Nephron progenitor cell (in vitro differentiated cells): ENCODE measurements at regions not wholly inside any gene's neighbourhood (a gene's known extent, or its start where the extent isn't known, plus 50 kb on each side); places are given as distances from the start of the nearest gene placed in this dataset.

ENCODE experiments used
- DNase-seq: peaks from one replicate; pipeline ENCODE4 v3.0.0; 2021
- H3K27ac Mint-ChIP-seq: 2 replicates; pipeline ENCODE4 v1.8.0; 2021; ENCODE audit warnings: mild to moderate bottlenecking, moderate library complexity, mixed read lengths
- H3K27me3 Mint-ChIP-seq: 2 replicates; pipeline ENCODE4 v1.8.0; 2021; ENCODE audit warnings: mild to moderate bottlenecking, low read depth, mixed read lengths; ENCODE audit not compliant: poor library complexity
- H3K36me3 Mint-ChIP-seq: 2 replicates; pipeline ENCODE4 v1.8.0; 2021; ENCODE audit warnings: low read depth, mixed read lengths
- H3K4me1 Mint-ChIP-seq: 2 replicates; pipeline ENCODE4 v1.8.0; 2021; ENCODE audit warnings: mixed read lengths
- H3K4me3 Mint-ChIP-seq: 2 replicates; pipeline ENCODE4 v1.8.0; 2021; ENCODE audit warnings: mild to moderate bottlenecking, moderate library complexity, mixed read lengths
- H3K9me3 Mint-ChIP-seq: 2 replicates; pipeline ENCODE4 v1.8.0; 2021; ENCODE audit warnings: mild to moderate bottlenecking, moderate library complexity, mixed read lengths
- CTCF ChIP-seq: fragments of 200-600 bp; sonication (generic); IDR thresholded peaks from 2 replicates; pipeline ENCODE4 v1.5.0; 2021; ENCODE audit warnings: antibody characterized with exemption

GRCh38 chr12:82555699-82556098 lies 131.0 kb upstream of the TMTC2 start:
- peaks cover 4% of the 10 kb centered on the region for H3K27me3 Mint-ChIP-seq
- no peak overlapping the region for H3K4me3 Mint-ChIP-seq
- peaks cover 5% of the 10 kb centered on the region for H3K36me3 Mint-ChIP-seq
- H3K9me3 Mint-ChIP-seq, result peaks cover 14% of the 10 kb centered on the region
- TF ChIP-seq CTCF, result no peak
- H3K27ac Mint-ChIP-seq, result no peak overlapping the region
- no peak for DNase-seq
- no peaks in the 10 kb centered on the region for H3K4me1 Mint-ChIP-seq

GRCh38 chr12:82565966-82566365 lies 120.7 kb upstream of the TMTC2 start:
- no peak overlapping the region for H3K27ac Mint-ChIP-seq
- H3K4me1 Mint-ChIP-seq, result no peaks in the 10 kb centered on the region
- peaks cover 5% of the 10 kb centered on the region for H3K27me3 Mint-ChIP-seq
- DNase-seq, result no peak
- no peaks in the 10 kb centered on the region for H3K36me3 Mint-ChIP-seq
- no peaks in the 10 kb centered on the region for H3K9me3 Mint-ChIP-seq
- no peak overlapping the region for H3K4me3 Mint-ChIP-seq
- no peak for TF ChIP-seq CTCF

- Mint-ChIP-seq H3K4me3 (no peak overlapping the region), H3K27ac (no peak overlapping the region), H3K27me3 (peaks cover 5% of the 10 kb centered on the region), H3K9me3 (no peaks in the 10 kb centered on the region), H3K36me3 (no peaks in the 10 kb centered on the region), H3K4me1 (no peaks in the 10 kb centered on the region)
- no peak for DNase-seq
- TF ChIP-seq CTCF, result no peak
These were observed 119.0 kb upstream of the TMTC2 start for GRCh38 chr12:82567688-82568087.

- H3K9me3 Mint-ChIP-seq, result no peaks in the 10 kb centered on the region
- DNase-seq, result no peak
- H3K27me3 Mint-ChIP-seq, result no peaks in the 10 kb centered on the region
- no peaks in the 10 kb centered on the region for H3K4me1 Mint-ChIP-seq
- no peaks in the 10 kb centered on the region for H3K36me3 Mint-ChIP-seq
- TF ChIP-seq CTCF, result no peak
- no peak overlapping the region for H3K27ac Mint-ChIP-seq
- H3K4me3 Mint-ChIP-seq, result no peak overlapping the region
These were observed 112.5 kb upstream of the TMTC2 start for GRCh38 chr12:82574191-82574590.

GRCh38 chr12:82578725-82579124 lies 108.0 kb upstream of the TMTC2 start:
- Mint-ChIP-seq H3K9me3 (no peaks in the 10 kb centered on the region), H3K4me3 (no peak overlapping the region), H3K4me1 (no peaks in the 10 kb centered on the region), H3K27ac (no peak overlapping the region), H3K36me3 (no peaks in the 10 kb centered on the region), H3K27me3 (no peaks in the 10 kb centered on the region)
- DNase-seq, result no peak
- TF ChIP-seq CTCF, result no peak

GRCh38 chr12:82583756-82584155 lies 103.0 kb upstream of the TMTC2 start:
- Mint-ChIP-seq H3K27me3 (no peaks in the 10 kb centered on the region), H3K36me3 (no peaks in the 10 kb centered on the region), H3K27ac (no peak overlapping the region), H3K9me3 (peaks cover 27% of the 10 kb centered on the region), H3K4me3 (no peak overlapping the region), H3K4me1 (no peaks in the 10 kb centered on the region)
- TF ChIP-seq CTCF, result no peak
- DNase-seq, result no peak
